Type B pancreatic cell (in vitro differentiated cells): ENCODE measurements at regions not wholly inside any gene's neighbourhood (a gene's known extent, or its start where the extent isn't known, plus 50 kb on each side); places are given as distances from the start of the nearest gene placed in this dataset.

Experiments used
- DNase-seq: peaks from one replicate; pipeline ENCODE4 v3.0.0; 2021; ENCODE audit warnings: mixed read lengths; ENCODE audit not compliant: unreplicated experiment; ENCODE audit errors: extremely low spot score
- H3K27ac Mint-ChIP-seq: 2 replicates; pipeline ENCODE4 v1.8.0; 2021; ENCODE audit warnings: mild to moderate bottlenecking, mixed read lengths
- H3K27me3 Mint-ChIP-seq: 2 replicates; pipeline ENCODE4 v1.8.0; 2021; ENCODE audit warnings: mixed read lengths
- H3K36me3 Mint-ChIP-seq: 2 replicates; pipeline ENCODE4 v1.8.0; 2021; ENCODE audit warnings: mixed read lengths
- H3K4me1 Mint-ChIP-seq: one replicate; pipeline ENCODE4 v1.8.0; 2021; ENCODE audit warnings: mixed read lengths; ENCODE audit not compliant: unreplicated experiment
- H3K4me3 Mint-ChIP-seq: 2 replicates; pipeline ENCODE4 v1.8.0; 2021; ENCODE audit warnings: mild to moderate bottlenecking, mixed read lengths
- H3K9me3 Mint-ChIP-seq: 2 replicates; pipeline ENCODE4 v1.8.0; 2021; ENCODE audit warnings: mixed read lengths
- TF ChIP-seq, protein P1 (sequence below): fragments of 200-600 bp; sonication (generic); conservative IDR thresholded peaks from 2 replicates; pipeline ENCODE4 v1.5.0; 2021; ENCODE audit warnings: antibody characterized with exemption, mild to moderate bottlenecking

- TF ChIP-seq, protein P1, sequence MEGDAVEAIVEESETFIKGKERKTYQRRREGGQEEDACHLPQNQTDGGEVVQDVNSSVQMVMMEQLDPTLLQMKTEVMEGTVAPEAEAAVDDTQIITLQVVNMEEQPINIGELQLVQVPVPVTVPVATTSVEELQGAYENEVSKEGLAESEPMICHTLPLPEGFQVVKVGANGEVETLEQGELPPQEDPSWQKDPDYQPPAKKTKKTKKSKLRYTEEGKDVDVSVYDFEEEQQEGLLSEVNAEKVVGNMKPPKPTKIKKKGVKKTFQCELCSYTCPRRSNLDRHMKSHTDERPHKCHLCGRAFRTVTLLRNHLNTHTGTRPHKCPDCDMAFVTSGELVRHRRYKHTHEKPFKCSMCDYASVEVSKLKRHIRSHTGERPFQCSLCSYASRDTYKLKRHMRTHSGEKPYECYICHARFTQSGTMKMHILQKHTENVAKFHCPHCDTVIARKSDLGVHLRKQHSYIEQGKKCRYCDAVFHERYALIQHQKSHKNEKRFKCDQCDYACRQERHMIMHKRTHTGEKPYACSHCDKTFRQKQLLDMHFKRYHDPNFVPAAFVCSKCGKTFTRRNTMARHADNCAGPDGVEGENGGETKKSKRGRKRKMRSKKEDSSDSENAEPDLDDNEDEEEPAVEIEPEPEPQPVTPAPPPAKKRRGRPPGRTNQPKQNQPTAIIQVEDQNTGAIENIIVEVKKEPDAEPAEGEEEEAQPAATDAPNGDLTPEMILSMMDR = no peak
- Mint-ChIP-seq H3K9me3 (peaks cover 10% of the 10 kb centered on the region), H3K36me3 (no peaks in the 10 kb centered on the region), H3K4me1 (peaks cover 7% of the 10 kb centered on the region), H3K4me3 (no peak overlapping the region), H3K27me3 (no peaks in the 10 kb centered on the region), H3K27ac (no peak overlapping the region)
- DNase-seq = no peak
Measured at GRCh38 chr4:96525898-96526297, 686.0 kb downstream of the PDHA2 start.

DNA sequence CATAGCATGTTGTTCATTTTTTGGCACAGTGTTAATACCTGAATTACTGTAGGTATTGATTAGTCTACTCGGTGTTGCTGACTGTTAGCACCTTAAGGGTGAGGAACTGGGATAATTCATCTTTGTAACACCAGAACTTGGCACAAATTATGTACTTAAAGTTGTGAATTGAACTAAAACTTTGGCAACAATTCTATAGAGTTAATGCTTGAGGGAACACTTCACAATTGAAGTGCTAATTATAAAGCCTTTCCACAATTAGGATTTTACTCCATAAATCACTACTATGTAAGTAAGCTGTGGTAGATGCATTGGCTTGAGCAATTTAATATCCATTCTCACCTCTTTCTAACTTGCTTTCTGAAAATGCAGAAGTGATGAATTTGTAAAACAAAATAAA is 686.7 kb downstream of the PDHA2 start:
- Mint-ChIP-seq H3K27me3 (no peaks in the 10 kb centered on the region), H3K36me3 (no peaks in the 10 kb centered on the region), H3K4me3 (no peak overlapping the region), H3K9me3 (peaks cover 10% of the 10 kb centered on the region), H3K4me1 (peaks cover 7% of the 10 kb centered on the region), H3K27ac (no peak overlapping the region)
- TF ChIP-seq, protein P1 = no peak
- DNase-seq = no peak

DNA sequence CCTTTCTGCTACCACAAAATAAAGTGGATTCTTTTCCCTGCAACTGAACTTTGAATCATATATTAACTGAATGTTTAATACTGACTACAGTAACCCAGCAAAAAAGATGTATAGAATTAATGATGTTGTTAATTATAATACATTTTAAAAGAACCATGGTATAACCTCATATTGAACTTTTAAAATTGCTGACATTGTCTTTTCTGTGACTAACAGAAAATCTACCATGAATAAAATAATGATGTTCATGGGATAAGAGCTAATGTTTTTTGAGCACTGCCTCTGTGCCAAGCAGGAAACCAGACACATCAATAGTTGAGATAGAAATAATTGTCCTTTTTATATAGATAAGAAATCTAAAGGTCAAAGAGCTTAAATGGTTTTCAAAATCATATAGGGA is 691.9 kb downstream of the PDHA2 start:
- Mint-ChIP-seq H3K36me3 (no peaks in the 10 kb centered on the region), H3K27me3 (no peaks in the 10 kb centered on the region), H3K9me3 (no peaks in the 10 kb centered on the region), H3K4me1 (no peaks in the 10 kb centered on the region), H3K4me3 (no peak overlapping the region), H3K27ac (no peak overlapping the region)
- DNase-seq = no peak
- TF ChIP-seq, protein P1 = no peak

- Mint-ChIP-seq H3K9me3 (peaks cover 3% of the 10 kb centered on the region), H3K27ac (no peak overlapping the region)
- TF ChIP-seq, protein P1 = no peak
Measured at GRCh38 chr4:96543346-96543745, 703.5 kb downstream of the PDHA2 start.

DNA sequence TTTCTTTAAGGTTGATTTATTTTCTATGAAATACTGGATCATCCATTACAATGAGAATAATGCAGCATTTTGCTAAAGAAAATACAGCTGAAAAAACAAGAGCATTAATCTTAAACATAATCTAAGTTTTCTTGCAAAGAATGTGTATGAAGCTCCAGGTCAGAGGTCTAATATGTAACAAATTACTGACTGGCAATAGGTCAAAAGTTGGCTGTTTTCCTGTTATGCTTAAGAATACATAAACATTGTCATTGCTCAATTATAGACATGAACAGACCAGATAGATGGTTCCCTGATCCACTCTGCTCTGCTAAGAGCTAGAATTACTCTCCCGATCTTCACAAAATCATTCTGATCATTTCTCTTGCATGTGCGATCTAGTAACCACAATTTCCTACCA is 718.6 kb downstream of the PDHA2 start:
- TF ChIP-seq, protein P1 = no peak
- peaks cover 5% of the 10 kb centered on the region for H3K4me1 Mint-ChIP-seq
- H3K27ac Mint-ChIP-seq = no peak overlapping the region
- H3K4me3 Mint-ChIP-seq = no peak overlapping the region
- DNase-seq = no peak
- no peaks in the 10 kb centered on the region for H3K27me3 Mint-ChIP-seq
- no peaks in the 10 kb centered on the region for H3K36me3 Mint-ChIP-seq
- H3K9me3 Mint-ChIP-seq = no peaks in the 10 kb centered on the region

More at GRCh38 chr4:96543346-96543745, 703.5 kb downstream of the PDHA2 start:
- H3K36me3 Mint-ChIP-seq = no peaks in the 10 kb centered on the region
- no peaks in the 10 kb centered on the region for H3K27me3 Mint-ChIP-seq
- DNase-seq = no peak
- no peaks in the 10 kb centered on the region for H3K4me1 Mint-ChIP-seq
- H3K4me3 Mint-ChIP-seq = no peak overlapping the region

DNA sequence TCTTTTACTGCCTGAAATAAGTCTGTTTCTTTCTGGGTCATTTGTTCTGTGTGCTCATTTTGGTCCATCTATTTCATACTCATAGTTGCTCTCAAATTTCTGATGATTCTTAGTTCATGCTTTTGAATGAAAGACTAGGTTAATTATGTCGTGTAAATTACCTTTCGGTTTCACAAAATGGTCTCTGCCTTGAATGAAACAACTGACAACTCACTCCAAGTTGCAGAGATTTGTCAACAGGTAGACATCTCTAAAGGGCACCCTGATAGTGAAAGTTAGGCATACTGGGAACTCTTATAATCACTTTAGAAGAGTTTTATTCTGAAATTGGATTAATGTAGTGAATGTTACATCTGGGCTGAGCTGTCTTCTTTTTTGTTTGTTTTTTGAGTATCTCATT is 726.9 kb downstream of the PDHA2 start:
- Mint-ChIP-seq H3K27ac (no peak overlapping the region), H3K4me3 (no peak overlapping the region)

More for the DNA sequence above, 726.9 kb downstream of the PDHA2 start:
- Mint-ChIP-seq H3K9me3 (no peaks in the 10 kb centered on the region), H3K27me3 (no peaks in the 10 kb centered on the region), H3K4me1 (no peaks in the 10 kb centered on the region), H3K36me3 (no peaks in the 10 kb centered on the region)
- TF ChIP-seq, protein P1 = no peak
- no peak for DNase-seq
